Neural cell (in vitro differentiated cells): ENCODE measurements at regions not wholly inside any gene's neighbourhood (a gene's known extent, or its start where the extent isn't known, plus 50 kb on each side); places are given as distances from the start of the nearest gene placed in this dataset.

Experiments used
- RAD21 ChIP-seq: fragments of 450-650 bp; conservative IDR thresholded peaks from 2 replicates; pipeline ENCODE4 v1.6.1; 2014; ENCODE audit warnings: antibody characterized with exemption, mild to moderate bottlenecking, moderate library complexity
- TF ChIP-seq, protein P1 (sequence below): fragments of 450-650 bp; IDR thresholded peaks from 2 replicates; pipeline ENCODE4 v1.5.1; 2014; ENCODE audit warnings: antibody characterized with exemption, mild to moderate bottlenecking, moderate library complexity; ENCODE audit not compliant: poor library complexity, severe bottlenecking

- TF ChIP-seq, protein P1, sequence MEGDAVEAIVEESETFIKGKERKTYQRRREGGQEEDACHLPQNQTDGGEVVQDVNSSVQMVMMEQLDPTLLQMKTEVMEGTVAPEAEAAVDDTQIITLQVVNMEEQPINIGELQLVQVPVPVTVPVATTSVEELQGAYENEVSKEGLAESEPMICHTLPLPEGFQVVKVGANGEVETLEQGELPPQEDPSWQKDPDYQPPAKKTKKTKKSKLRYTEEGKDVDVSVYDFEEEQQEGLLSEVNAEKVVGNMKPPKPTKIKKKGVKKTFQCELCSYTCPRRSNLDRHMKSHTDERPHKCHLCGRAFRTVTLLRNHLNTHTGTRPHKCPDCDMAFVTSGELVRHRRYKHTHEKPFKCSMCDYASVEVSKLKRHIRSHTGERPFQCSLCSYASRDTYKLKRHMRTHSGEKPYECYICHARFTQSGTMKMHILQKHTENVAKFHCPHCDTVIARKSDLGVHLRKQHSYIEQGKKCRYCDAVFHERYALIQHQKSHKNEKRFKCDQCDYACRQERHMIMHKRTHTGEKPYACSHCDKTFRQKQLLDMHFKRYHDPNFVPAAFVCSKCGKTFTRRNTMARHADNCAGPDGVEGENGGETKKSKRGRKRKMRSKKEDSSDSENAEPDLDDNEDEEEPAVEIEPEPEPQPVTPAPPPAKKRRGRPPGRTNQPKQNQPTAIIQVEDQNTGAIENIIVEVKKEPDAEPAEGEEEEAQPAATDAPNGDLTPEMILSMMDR = no peak
- TF ChIP-seq RAD21 = no peak
Measured at GRCh38 chr6:48825501-48826151, 637.4 kb downstream of the MMUT start.
